BE2C (cell line): ENCODE measurements at regions not wholly inside any gene's neighbourhood (a gene's known extent, or its start where the extent isn't known, plus 50 kb on each side); places are given as distances from the start of the nearest gene placed in this dataset.

Experiments
- DNase-seq: peaks from one replicate; pipeline ENCODE4 v3.0.0-alpha.2; 2020
- H3K27me3 ChIP-seq: fragments of 250-450 bp; sonication (Bioruptor Pico); 2 replicates; pipeline ENCODE4 v1.5.1; 2020; ENCODE audit warnings: mild to moderate bottlenecking
- H3K36me3 ChIP-seq: fragments of 250-450 bp; sonication (Bioruptor Pico); 2 replicates; pipeline ENCODE4 v1.5.1; 2020; ENCODE audit warnings: mild to moderate bottlenecking
- H3K4me1 ChIP-seq: fragments of 250-450 bp; sonication (Bioruptor Pico); 2 replicates; pipeline ENCODE4 v1.5.1; 2020
- H3K4me3 ChIP-seq: 2 replicates; pipeline ENCODE4 v1.5.1; 2011; ENCODE audit warnings: low read depth, low read length
- H3K9me3 ChIP-seq: fragments of 250-450 bp; sonication (Bioruptor Pico); 2 replicates; pipeline ENCODE4 v1.5.1; 2020
- CTCF ChIP-seq: IDR thresholded peaks from 2 replicates; pipeline ENCODE4 v1.5.1; 2012; ENCODE audit warnings: mild to moderate bottlenecking, low read depth, low read length

- Histone ChIP-seq H3K9me3 (no peaks in the 10 kb centered on the region), H3K4me3 (no peak overlapping the region), H3K4me1 (no peaks in the 10 kb centered on the region), H3K27me3 (no peaks in the 10 kb centered on the region), H3K36me3 (no peaks in the 10 kb centered on the region)
- TF ChIP-seq CTCF = no peak
- no peak for DNase-seq
These were observed 173.7 kb downstream of the CAND1 start for GRCh38 chr12:67442896-67443295.

GRCh38 chr12:67444542-67444941 lies 175.4 kb downstream of the CAND1 start:
- no peaks in the 10 kb centered on the region for H3K27me3 ChIP-seq
- H3K9me3 ChIP-seq = no peaks in the 10 kb centered on the region
- no peak for TF ChIP-seq CTCF
- no peak overlapping the region for H3K4me3 ChIP-seq
- no peaks in the 10 kb centered on the region for H3K4me1 ChIP-seq
- no peaks in the 10 kb centered on the region for H3K36me3 ChIP-seq
- DNase-seq = no peak

GRCh38 chr12:67446716-67447115 lies 177.6 kb downstream of the CAND1 start:
- no peak for DNase-seq
- no peaks in the 10 kb centered on the region for H3K9me3 ChIP-seq
- no peak for TF ChIP-seq CTCF
- no peaks in the 10 kb centered on the region for H3K27me3 ChIP-seq
- H3K4me3 ChIP-seq = no peak overlapping the region
- H3K36me3 ChIP-seq = no peaks in the 10 kb centered on the region
- no peaks in the 10 kb centered on the region for H3K4me1 ChIP-seq

GRCh38 chr12:67447180-67447579 lies 178.0 kb downstream of the CAND1 start:
- H3K4me1 ChIP-seq = no peaks in the 10 kb centered on the region
- no peaks in the 10 kb centered on the region for H3K36me3 ChIP-seq
- H3K9me3 ChIP-seq = no peaks in the 10 kb centered on the region
- DNase-seq = no peak
- no peak for TF ChIP-seq CTCF
- H3K27me3 ChIP-seq = no peaks in the 10 kb centered on the region
- no peak overlapping the region for H3K4me3 ChIP-seq

- Histone ChIP-seq H3K9me3 (no peaks in the 10 kb centered on the region), H3K27me3 (no peaks in the 10 kb centered on the region), H3K4me1 (no peaks in the 10 kb centered on the region), H3K4me3 (no peak overlapping the region), H3K36me3 (no peaks in the 10 kb centered on the region)
- no peak for DNase-seq
- TF ChIP-seq CTCF = no peak
These were observed 180.5 kb downstream of the CAND1 start for GRCh38 chr12:67449591-67450052.

- no peak for DNase-seq
- H3K36me3 ChIP-seq = no peaks in the 10 kb centered on the region
- H3K9me3 ChIP-seq = no peaks in the 10 kb centered on the region
- no peaks in the 10 kb centered on the region for H3K4me1 ChIP-seq
- TF ChIP-seq CTCF = no peak
- H3K27me3 ChIP-seq = no peaks in the 10 kb centered on the region
- no peak overlapping the region for H3K4me3 ChIP-seq
These were observed 181.3 kb downstream of the CAND1 start for GRCh38 chr12:67450441-67450840.
